Liver (tissue), 8 donors: ENCODE measurements at regions not wholly inside any gene's neighbourhood (a gene's known extent, or its start where the extent isn't known, plus 50 kb on each side); places are given as distances from the start of the nearest gene placed in this dataset.

Experiments
- DNase-seq: peaks from one replicate; pipeline ENCODE4 v3.0.0-alpha.2; 2017; ENCODE audit warnings: low spot score
- H3K27ac ChIP-seq, 2 donors: one replicate each; pipeline ENCODE4 v1.7.0; 2013; ENCODE audit warnings: inconsistent platforms in 2 of 2, low read length in 2 of 2, control low read depth in 1 of 2, low read depth in 1 of 2, mild to moderate bottlenecking in 1 of 2
- H3K27me3 ChIP-seq, 4 donors: one replicate each; pipeline versions ENCODE4 v1.6.1 to v1.7.0; 2013; ENCODE audit warnings: low read length in 3 of 4, inconsistent platforms in 1 of 4, mild to moderate bottlenecking in 1 of 4, moderate library complexity in 1 of 4; ENCODE audit not compliant: control insufficient read depth in 4 of 4, insufficient read depth in 4 of 4
- H3K36me3 ChIP-seq, 4 donors: one replicate each; pipeline versions ENCODE4 v1.6.1 to v1.7.0; 2013; ENCODE audit warnings: low read length in 3 of 4, mild to moderate bottlenecking in 3 of 4, low read depth in 1 of 4, moderate library complexity in 1 of 4; ENCODE audit not compliant: control insufficient read depth in 4 of 4, insufficient read depth in 3 of 4
- H3K4me1 ChIP-seq, 4 donors: one replicate each; pipeline versions ENCODE4 v1.6.1 to v1.7.0; 2013; ENCODE audit warnings: low read length in 3 of 4, mild to moderate bottlenecking in 3 of 4, moderate library complexity in 1 of 4; ENCODE audit not compliant: control insufficient read depth in 4 of 4, insufficient read depth in 4 of 4
- H3K4me3 ChIP-seq, 3 donors: one replicate each; pipeline versions ENCODE4 v1.6.1 to v1.7.0; 2013; ENCODE audit warnings: low read length in 3 of 3, control low read depth in 1 of 3, low read depth in 1 of 3, mild to moderate bottlenecking in 1 of 3
- H3K9ac ChIP-seq, 2 donors: one replicate each; pipeline ENCODE4 v1.7.0; 2013; ENCODE audit warnings: low read length in 2 of 2, mild to moderate bottlenecking in 2 of 2, moderate library complexity in 2 of 2, control low read depth in 1 of 2, low read depth in 1 of 2
- H3K9me3 ChIP-seq, 4 donors: one replicate each; pipeline versions ENCODE4 v1.6.1 to v1.7.0; 2013; ENCODE audit warnings: low read length in 3 of 4; ENCODE audit not compliant: control insufficient read depth in 4 of 4
- EGR1 ChIP-seq, 2 donors: IDR thresholded peaks; 2 replicates each; pipeline ENCODE4 v1.6.1; 2016 to 2018; ENCODE audit warnings: antibody characterized with exemption in 2 of 2, low read depth in 2 of 2
- FOXA1 ChIP-seq: IDR thresholded peaks from 2 replicates; pipeline ENCODE4 v1.6.1; 2016; ENCODE audit warnings: antibody characterized with exemption
- FOXA2 ChIP-seq: IDR thresholded peaks from 2 replicates; pipeline ENCODE4 v1.6.1; 2016; ENCODE audit warnings: antibody characterized with exemption
- GABPA ChIP-seq, 2 donors: IDR thresholded peaks in 1 of 2; conservative IDR thresholded peaks in 1 of 2; 2 replicates each; pipeline ENCODE4 v1.6.1; 2016; ENCODE audit warnings: antibody characterized with exemption in 2 of 2, mild to moderate bottlenecking in 1 of 2, moderate library complexity in 1 of 2
- HNF4A ChIP-seq, 2 donors: conservative IDR thresholded peaks; 2 replicates each; pipeline ENCODE4 v1.6.1; 2016; ENCODE audit warnings: antibody characterized with exemption in 2 of 2, mild to moderate bottlenecking in 2 of 2
- HNF4G ChIP-seq: IDR thresholded peaks from 2 replicates; pipeline ENCODE4 v1.6.1; 2016; ENCODE audit warnings: antibody characterized with exemption
- NR2F2 ChIP-seq: IDR thresholded peaks from 2 replicates; pipeline ENCODE4 v1.6.1; 2016; ENCODE audit warnings: antibody characterized with exemption
- RAD21 ChIP-seq, 2 donors: IDR thresholded peaks; 2 replicates each; pipeline ENCODE4 v1.6.1; 2016; ENCODE audit warnings: antibody characterized with exemption in 2 of 2, mild to moderate bottlenecking in 2 of 2
- RXRA ChIP-seq, 2 donors: IDR thresholded peaks; 2 replicates each; pipeline ENCODE4 v1.6.1; 2017 to 2018; ENCODE audit warnings: antibody characterized with exemption in 2 of 2, mild to moderate bottlenecking in 1 of 2
- SP1 ChIP-seq: IDR thresholded peaks from 2 replicates; pipeline ENCODE4 v1.6.1; 2018; ENCODE audit warnings: antibody characterized with exemption, mild to moderate bottlenecking
- TAF1 ChIP-seq: conservative IDR thresholded peaks from 2 replicates; pipeline ENCODE4 v1.6.1; 2016; ENCODE audit warnings: antibody characterized with exemption, mild to moderate bottlenecking
- YY1 ChIP-seq: IDR thresholded peaks from 2 replicates; pipeline ENCODE4 v1.6.1; 2016; ENCODE audit warnings: antibody characterized with exemption, mild to moderate bottlenecking
- WGBS: extraction: QIAGEN DNeasy Blood & Tissue Kit; methylation state at CpG from one replicate; pipeline ENCODE4 v1.1.7; 2013; 5-methylcytosine and 5-hydroxymethylcytosine counted together
- TF ChIP-seq, protein P1 (sequence below): fragments of 150-350 bp; IDR thresholded peaks from 2 replicates; pipeline ENCODE4 v1.5.1; 2017; ENCODE audit warnings: improper control_type of control experiment, low read depth, low read length; ENCODE audit not compliant: missing input control
- TF ChIP-seq, protein P2 (sequence below): IDR thresholded peaks from 2 replicates; pipeline ENCODE4 v1.6.1; 2016; ENCODE audit warnings: antibody characterized with exemption
- TF ChIP-seq, protein P3 (sequence below): IDR thresholded peaks from 2 replicates; pipeline ENCODE4 v1.6.1; 2016; ENCODE audit warnings: antibody characterized with exemption, mild to moderate bottlenecking
- TF ChIP-seq, protein P4 (sequence below): IDR thresholded peaks from 2 replicates; pipeline ENCODE4 v1.6.1; 2016; ENCODE audit warnings: antibody characterized with exemption
- TF ChIP-seq, protein P5 (sequence below): IDR thresholded peaks from 2 replicates; pipeline ENCODE4 v1.6.1; 2016; ENCODE audit warnings: antibody characterized with exemption
- donor health status: healthy.
- donor health status: healthy.
- donor health status: healthy.
- donor health status: healthy.
- donor health status: healthy.

DNA sequence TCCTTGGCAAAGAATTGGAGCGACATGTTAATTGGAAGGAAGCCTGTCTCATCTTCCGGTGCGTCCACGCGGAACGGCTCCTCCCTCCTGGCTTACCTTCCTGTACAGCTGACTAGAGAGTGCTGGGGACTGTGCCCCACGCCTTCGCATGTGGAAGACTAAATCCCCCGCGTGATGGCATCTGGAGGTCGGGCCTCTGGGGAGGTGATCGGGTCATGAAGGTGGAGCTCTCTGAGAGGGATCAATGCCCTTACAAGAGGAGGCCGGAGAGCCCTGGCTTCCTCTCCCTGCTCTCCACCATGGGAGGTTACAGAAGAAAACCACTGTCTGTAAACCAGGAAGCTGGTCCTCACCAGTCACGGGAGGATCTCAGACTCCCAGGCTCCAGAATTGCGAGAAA is 104.1 kb upstream of the OTOS start (continued):
- TF ChIP-seq, protein P1, sequence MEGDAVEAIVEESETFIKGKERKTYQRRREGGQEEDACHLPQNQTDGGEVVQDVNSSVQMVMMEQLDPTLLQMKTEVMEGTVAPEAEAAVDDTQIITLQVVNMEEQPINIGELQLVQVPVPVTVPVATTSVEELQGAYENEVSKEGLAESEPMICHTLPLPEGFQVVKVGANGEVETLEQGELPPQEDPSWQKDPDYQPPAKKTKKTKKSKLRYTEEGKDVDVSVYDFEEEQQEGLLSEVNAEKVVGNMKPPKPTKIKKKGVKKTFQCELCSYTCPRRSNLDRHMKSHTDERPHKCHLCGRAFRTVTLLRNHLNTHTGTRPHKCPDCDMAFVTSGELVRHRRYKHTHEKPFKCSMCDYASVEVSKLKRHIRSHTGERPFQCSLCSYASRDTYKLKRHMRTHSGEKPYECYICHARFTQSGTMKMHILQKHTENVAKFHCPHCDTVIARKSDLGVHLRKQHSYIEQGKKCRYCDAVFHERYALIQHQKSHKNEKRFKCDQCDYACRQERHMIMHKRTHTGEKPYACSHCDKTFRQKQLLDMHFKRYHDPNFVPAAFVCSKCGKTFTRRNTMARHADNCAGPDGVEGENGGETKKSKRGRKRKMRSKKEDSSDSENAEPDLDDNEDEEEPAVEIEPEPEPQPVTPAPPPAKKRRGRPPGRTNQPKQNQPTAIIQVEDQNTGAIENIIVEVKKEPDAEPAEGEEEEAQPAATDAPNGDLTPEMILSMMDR: no peak

DNA sequence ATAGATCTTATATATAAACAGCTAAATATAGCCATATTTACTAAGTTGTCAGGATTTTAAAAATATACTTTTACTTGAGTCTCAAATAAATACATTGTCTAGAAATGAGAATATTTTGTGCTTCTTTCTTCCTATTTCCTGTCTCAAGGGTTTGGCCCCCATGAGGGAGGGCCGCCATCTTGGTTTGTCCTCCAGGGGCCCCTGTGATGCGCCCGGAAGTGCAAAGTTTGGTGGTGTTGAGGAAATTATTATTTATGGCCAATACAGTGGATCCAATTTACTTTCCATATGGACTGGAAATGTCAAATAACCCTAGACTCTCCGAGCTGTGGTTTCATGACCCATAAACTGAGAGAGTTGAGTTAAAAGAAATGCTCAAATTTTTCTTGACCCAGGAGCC is 104.7 kb upstream of the OTOS start:
- 97% methylated on average over 4 of the region's 4 CpGs for WGBS
- no peaks in the 10 kb centered on the region for H3K9me3 ChIP-seq
- H3K9ac ChIP-seq: no peak overlapping the region
- H3K4me3 ChIP-seq: no peak overlapping the region
- no peaks in the 10 kb centered on the region for H3K27me3 ChIP-seq
- DNase-seq: no peak
- TF ChIP-seq SP1 (no peak), YY1 (no peak), RXRA (IDR thresholded peaks at IDR 0.05) (no peak), GABPA (IDR thresholded peaks at IDR 0.05 in 1 of 2, conservative IDR thresholded peaks at IDR 0.05 in 1 of 2) (no peak), TAF1 (no peak), FOXA1 (no peak), FOXA2 (no peak), HNF4G (no peak), RAD21 (IDR thresholded peaks at IDR 0.05) (no peak), HNF4A (conservative IDR thresholded peaks at IDR 0.05) (no peak), EGR1 (IDR thresholded peaks at IDR 0.05; ENCODE audit: low read depth in 2 of 2) (no peak), NR2F2 (no peak)
- TF ChIP-seq, protein P2, sequence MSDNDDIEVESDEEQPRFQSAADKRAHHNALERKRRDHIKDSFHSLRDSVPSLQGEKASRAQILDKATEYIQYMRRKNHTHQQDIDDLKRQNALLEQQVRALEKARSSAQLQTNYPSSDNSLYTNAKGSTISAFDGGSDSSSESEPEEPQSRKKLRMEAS: no peak
- TF ChIP-seq, protein P1: no peak
- TF ChIP-seq, protein P3, sequence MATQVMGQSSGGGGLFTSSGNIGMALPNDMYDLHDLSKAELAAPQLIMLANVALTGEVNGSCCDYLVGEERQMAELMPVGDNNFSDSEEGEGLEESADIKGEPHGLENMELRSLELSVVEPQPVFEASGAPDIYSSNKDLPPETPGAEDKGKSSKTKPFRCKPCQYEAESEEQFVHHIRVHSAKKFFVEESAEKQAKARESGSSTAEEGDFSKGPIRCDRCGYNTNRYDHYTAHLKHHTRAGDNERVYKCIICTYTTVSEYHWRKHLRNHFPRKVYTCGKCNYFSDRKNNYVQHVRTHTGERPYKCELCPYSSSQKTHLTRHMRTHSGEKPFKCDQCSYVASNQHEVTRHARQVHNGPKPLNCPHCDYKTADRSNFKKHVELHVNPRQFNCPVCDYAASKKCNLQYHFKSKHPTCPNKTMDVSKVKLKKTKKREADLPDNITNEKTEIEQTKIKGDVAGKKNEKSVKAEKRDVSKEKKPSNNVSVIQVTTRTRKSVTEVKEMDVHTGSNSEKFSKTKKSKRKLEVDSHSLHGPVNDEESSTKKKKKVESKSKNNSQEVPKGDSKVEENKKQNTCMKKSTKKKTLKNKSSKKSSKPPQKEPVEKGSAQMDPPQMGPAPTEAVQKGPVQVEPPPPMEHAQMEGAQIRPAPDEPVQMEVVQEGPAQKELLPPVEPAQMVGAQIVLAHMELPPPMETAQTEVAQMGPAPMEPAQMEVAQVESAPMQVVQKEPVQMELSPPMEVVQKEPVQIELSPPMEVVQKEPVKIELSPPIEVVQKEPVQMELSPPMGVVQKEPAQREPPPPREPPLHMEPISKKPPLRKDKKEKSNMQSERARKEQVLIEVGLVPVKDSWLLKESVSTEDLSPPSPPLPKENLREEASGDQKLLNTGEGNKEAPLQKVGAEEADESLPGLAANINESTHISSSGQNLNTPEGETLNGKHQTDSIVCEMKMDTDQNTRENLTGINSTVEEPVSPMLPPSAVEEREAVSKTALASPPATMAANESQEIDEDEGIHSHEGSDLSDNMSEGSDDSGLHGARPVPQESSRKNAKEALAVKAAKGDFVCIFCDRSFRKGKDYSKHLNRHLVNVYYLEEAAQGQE: no peak
- TF ChIP-seq, protein P4, sequence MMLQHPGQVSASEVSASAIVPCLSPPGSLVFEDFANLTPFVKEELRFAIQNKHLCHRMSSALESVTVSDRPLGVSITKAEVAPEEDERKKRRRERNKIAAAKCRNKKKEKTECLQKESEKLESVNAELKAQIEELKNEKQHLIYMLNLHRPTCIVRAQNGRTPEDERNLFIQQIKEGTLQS: no peak
- TF ChIP-seq, protein P5, sequence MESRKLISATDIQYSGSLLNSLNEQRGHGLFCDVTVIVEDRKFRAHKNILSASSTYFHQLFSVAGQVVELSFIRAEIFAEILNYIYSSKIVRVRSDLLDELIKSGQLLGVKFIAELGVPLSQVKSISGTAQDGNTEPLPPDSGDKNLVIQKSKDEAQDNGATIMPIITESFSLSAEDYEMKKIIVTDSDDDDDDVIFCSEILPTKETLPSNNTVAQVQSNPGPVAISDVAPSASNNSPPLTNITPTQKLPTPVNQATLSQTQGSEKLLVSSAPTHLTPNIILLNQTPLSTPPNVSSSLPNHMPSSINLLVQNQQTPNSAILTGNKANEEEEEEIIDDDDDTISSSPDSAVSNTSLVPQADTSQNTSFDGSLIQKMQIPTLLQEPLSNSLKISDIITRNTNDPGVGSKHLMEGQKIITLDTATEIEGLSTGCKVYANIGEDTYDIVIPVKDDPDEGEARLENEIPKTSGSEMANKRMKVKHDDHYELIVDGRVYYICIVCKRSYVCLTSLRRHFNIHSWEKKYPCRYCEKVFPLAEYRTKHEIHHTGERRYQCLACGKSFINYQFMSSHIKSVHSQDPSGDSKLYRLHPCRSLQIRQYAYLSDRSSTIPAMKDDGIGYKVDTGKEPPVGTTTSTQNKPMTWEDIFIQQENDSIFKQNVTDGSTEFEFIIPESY: no peak
- H3K4me1 ChIP-seq: peaks cover 0 to 3% (median under 1%) of the 10 kb centered on the region in 4 donors
- no peaks in the 10 kb centered on the region for H3K36me3 ChIP-seq
- H3K27ac ChIP-seq: no peak overlapping the region
